Progenitor cell of endocrine pancreas (in vitro differentiated cells): ENCODE measurements at regions not wholly inside any gene's neighbourhood (a gene's known extent, or its start where the extent isn't known, plus 50 kb on each side); places are given as distances from the start of the nearest gene placed in this dataset.

Experiments used
- DNase-seq: peaks from one replicate; pipeline ENCODE4 v3.0.0; 2021; ENCODE audit warnings: low spot score; ENCODE audit not compliant: unreplicated experiment
- H3K27ac Mint-ChIP-seq: 2 replicates; pipeline ENCODE4 v1.8.0; 2021; ENCODE audit warnings: mild to moderate bottlenecking, moderate library complexity, mixed read lengths
- H3K27me3 Mint-ChIP-seq: 2 replicates; pipeline ENCODE4 v1.8.0; 2021; ENCODE audit warnings: mixed read lengths
- H3K36me3 Mint-ChIP-seq: 2 replicates; pipeline ENCODE4 v1.8.0; 2022; ENCODE audit warnings: mixed read lengths; ENCODE audit not compliant: insufficient read depth
- H3K4me1 Mint-ChIP-seq: 2 replicates; pipeline ENCODE4 v1.8.0; 2021; ENCODE audit warnings: low read depth, mixed read lengths
- H3K4me3 Mint-ChIP-seq: 2 replicates; pipeline ENCODE4 v1.8.0; 2021; ENCODE audit warnings: low read depth, mild to moderate bottlenecking, moderate library complexity, mixed read lengths
- H3K9me3 Mint-ChIP-seq: 2 replicates; pipeline ENCODE4 v1.8.0; 2021; ENCODE audit warnings: low read depth, mixed read lengths
- TF ChIP-seq, protein P1 (sequence below): fragments of 200-600 bp; sonication (generic); IDR thresholded peaks from one replicate; pipeline ENCODE4 v1.5.0; 2021; ENCODE audit warnings: antibody characterized with exemption, mild to moderate bottlenecking; ENCODE audit not compliant: unreplicated experiment

DNA sequence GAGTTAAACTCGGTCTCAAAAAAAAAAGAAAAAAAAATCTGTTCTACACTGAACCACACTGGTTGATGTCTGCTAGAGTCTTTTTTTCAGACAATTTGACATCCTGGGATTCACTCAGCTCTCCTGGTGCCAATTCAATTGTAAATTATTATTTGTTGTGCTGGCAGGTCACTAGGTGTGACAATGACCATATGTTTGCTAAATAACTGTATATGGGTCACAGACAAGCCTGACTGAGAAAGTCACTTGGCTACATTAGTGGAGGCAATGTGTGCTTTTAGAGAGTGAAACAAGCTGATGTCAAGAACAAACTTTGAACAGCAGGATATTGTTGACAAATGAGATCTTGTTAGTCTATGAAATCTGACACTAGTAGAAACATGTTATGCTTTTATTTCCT lies 1379.1 kb downstream of the ZPLD1 start:
- H3K27ac Mint-ChIP-seq: no peak overlapping the region
- H3K9me3 Mint-ChIP-seq: peaks cover 12% of the 10 kb centered on the region
- no peaks in the 10 kb centered on the region for H3K36me3 Mint-ChIP-seq
- TF ChIP-seq, protein P1, sequence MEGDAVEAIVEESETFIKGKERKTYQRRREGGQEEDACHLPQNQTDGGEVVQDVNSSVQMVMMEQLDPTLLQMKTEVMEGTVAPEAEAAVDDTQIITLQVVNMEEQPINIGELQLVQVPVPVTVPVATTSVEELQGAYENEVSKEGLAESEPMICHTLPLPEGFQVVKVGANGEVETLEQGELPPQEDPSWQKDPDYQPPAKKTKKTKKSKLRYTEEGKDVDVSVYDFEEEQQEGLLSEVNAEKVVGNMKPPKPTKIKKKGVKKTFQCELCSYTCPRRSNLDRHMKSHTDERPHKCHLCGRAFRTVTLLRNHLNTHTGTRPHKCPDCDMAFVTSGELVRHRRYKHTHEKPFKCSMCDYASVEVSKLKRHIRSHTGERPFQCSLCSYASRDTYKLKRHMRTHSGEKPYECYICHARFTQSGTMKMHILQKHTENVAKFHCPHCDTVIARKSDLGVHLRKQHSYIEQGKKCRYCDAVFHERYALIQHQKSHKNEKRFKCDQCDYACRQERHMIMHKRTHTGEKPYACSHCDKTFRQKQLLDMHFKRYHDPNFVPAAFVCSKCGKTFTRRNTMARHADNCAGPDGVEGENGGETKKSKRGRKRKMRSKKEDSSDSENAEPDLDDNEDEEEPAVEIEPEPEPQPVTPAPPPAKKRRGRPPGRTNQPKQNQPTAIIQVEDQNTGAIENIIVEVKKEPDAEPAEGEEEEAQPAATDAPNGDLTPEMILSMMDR: no peak
- H3K27me3 Mint-ChIP-seq: no peaks in the 10 kb centered on the region
- no peak overlapping the region for H3K4me3 Mint-ChIP-seq
- peaks cover 21% of the 10 kb centered on the region for H3K4me1 Mint-ChIP-seq
- DNase-seq: no peak

DNA sequence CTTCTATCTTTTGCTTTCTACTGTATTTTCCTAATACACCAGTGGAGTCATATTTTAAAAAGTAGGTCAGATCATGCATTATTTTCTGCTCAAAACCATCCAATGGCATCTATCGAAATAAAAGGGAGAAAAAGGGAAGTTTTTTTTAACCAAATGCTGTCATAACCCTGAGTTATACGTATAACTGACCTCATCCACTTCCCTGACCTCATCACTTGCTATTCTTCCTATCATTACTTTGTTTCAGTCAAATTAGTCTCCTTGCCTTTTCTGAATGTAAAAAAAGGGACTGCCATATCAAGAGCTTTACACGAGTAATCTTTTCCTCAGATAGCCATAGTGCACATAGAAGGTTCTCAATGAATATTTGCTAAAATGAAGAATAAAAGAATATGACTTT lies 1383.6 kb downstream of the ZPLD1 start:
- Mint-ChIP-seq H3K9me3 (no peaks in the 10 kb centered on the region), H3K36me3 (no peaks in the 10 kb centered on the region), H3K27me3 (no peaks in the 10 kb centered on the region), H3K4me3 (no peak overlapping the region), H3K4me1 (peaks cover 29% of the 10 kb centered on the region), H3K27ac (peak overlapping the region; percentile 46)
- no peak for DNase-seq
- TF ChIP-seq, protein P1: no peak

DNA sequence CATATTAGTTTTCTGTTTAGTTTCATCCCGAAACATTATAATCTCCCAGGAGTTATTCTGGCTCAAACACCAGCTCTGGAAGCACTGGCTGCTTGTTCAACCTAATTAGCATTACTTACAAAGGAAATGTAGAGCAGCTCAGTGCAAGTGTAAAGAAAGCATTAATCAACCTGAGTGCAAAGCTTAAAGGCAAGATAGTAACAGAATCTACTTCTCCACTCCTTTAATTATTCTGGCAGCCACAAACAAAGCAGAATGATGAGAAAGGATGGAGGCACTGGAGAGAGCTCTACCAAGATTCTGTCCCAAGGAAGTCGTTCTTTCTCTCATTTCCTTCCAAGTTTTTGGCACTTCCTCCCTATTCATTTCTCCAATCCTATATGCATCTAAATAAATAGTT lies 1384.0 kb downstream of the ZPLD1 start:
- Mint-ChIP-seq H3K4me3 (no peak overlapping the region), H3K4me1 (peaks cover 29% of the 10 kb centered on the region), H3K27ac (peak overlapping the region; percentile 46), H3K9me3 (no peaks in the 10 kb centered on the region), H3K27me3 (no peaks in the 10 kb centered on the region), H3K36me3 (no peaks in the 10 kb centered on the region)
- TF ChIP-seq, protein P1: no peak
- DNase-seq: no peak

- no peaks in the 10 kb centered on the region for H3K36me3 Mint-ChIP-seq
- DNase-seq: no peak
- peaks cover 13% of the 10 kb centered on the region for H3K9me3 Mint-ChIP-seq
- no peak overlapping the region for H3K4me3 Mint-ChIP-seq
- H3K27ac Mint-ChIP-seq: no peak overlapping the region
- peaks cover 3% of the 10 kb centered on the region for H3K4me1 Mint-ChIP-seq
- TF ChIP-seq, protein P1: no peak
- no peaks in the 10 kb centered on the region for H3K27me3 Mint-ChIP-seq
Measured at GRCh38 chr3:103825586-103825985, 1390.8 kb downstream of the ZPLD1 start.

GRCh38 chr3:103829723-103830326 lies 1395.0 kb downstream of the ZPLD1 start:
- DNase-seq: no peak
- no peaks in the 10 kb centered on the region for H3K4me1 Mint-ChIP-seq
- H3K9me3 Mint-ChIP-seq: peaks cover 13% of the 10 kb centered on the region
- no peaks in the 10 kb centered on the region for H3K27me3 Mint-ChIP-seq
- H3K36me3 Mint-ChIP-seq: no peaks in the 10 kb centered on the region
- no peak overlapping the region for H3K4me3 Mint-ChIP-seq
- no peak overlapping the region for H3K27ac Mint-ChIP-seq
- TF ChIP-seq, protein P1: no peak
